WERI-Rb-1 (cell line): ENCODE measurements at regions not wholly inside any gene's neighbourhood (a gene's known extent, or its start where the extent isn't known, plus 50 kb on each side); places are given as distances from the start of the nearest gene placed in this dataset.

Experiments used
- DNase-seq: peaks from one replicate; pipeline ENCODE4 v3.0.0-alpha.2; 2020
- H3K27ac ChIP-seq: fragments of 250-450 bp; sonication (Bioruptor Pico); 2 replicates; pipeline ENCODE4 v1.5.1; 2020; ENCODE audit warnings: mild to moderate bottlenecking, moderate library complexity
- H3K27me3 ChIP-seq: fragments of 250-450 bp; sonication (Bioruptor Pico); 2 replicates; pipeline ENCODE4 v1.5.1; 2021; ENCODE audit warnings: mild to moderate bottlenecking, low read depth, moderate library complexity; ENCODE audit not compliant: insufficient read depth, severe bottlenecking
- H3K36me3 ChIP-seq: fragments of 250-450 bp; sonication (Bioruptor Pico); 2 replicates; pipeline ENCODE4 v1.5.1; 2020; ENCODE audit warnings: mild to moderate bottlenecking, moderate library complexity
- H3K4me3 ChIP-seq: 2 replicates; pipeline ENCODE4 v1.5.1; 2011; ENCODE audit warnings: low read depth, mild to moderate bottlenecking, control low read depth, low read length
- H3K9me3 ChIP-seq: fragments of 250-450 bp; sonication (Bioruptor Pico); 2 replicates; pipeline ENCODE4 v1.5.1; 2021; ENCODE audit warnings: mild to moderate bottlenecking, moderate library complexity; ENCODE audit not compliant: severe bottlenecking
- CTCF ChIP-seq: IDR thresholded peaks from 2 replicates; pipeline ENCODE4 v1.5.1; 2011; ENCODE audit warnings: low read depth, mild to moderate bottlenecking, control low read depth, inconsistent platforms, low read length

DNA sequence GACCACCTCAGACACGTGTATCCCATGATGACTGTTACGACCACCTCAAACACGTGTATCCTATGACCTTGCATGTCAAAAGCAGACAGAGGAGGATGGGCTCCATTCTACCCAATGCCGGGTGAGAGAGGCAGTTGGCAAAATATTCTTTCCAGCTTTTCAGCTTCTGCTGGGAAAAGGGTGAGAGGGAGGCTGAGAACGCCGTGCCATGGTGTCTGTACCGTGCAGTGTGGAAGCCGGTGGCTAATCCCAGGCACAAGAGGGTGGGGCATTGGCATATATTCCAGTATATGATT lies 1478.4 kb downstream of the TBC1D22A start:
- no peaks in the 10 kb centered on the region for H3K36me3 ChIP-seq
- no peak for TF ChIP-seq CTCF
- H3K27ac ChIP-seq, result no peak overlapping the region
- H3K4me3 ChIP-seq, result no peak overlapping the region
- no peaks in the 10 kb centered on the region for H3K27me3 ChIP-seq
- H3K9me3 ChIP-seq, result no peaks in the 10 kb centered on the region
- no peak for DNase-seq

- H3K9me3 ChIP-seq, result no peaks in the 10 kb centered on the region
- no peak for DNase-seq
Observed at GRCh38 chr22:48240148-48240934, 1477.9 kb downstream of the TBC1D22A start.

DNA sequence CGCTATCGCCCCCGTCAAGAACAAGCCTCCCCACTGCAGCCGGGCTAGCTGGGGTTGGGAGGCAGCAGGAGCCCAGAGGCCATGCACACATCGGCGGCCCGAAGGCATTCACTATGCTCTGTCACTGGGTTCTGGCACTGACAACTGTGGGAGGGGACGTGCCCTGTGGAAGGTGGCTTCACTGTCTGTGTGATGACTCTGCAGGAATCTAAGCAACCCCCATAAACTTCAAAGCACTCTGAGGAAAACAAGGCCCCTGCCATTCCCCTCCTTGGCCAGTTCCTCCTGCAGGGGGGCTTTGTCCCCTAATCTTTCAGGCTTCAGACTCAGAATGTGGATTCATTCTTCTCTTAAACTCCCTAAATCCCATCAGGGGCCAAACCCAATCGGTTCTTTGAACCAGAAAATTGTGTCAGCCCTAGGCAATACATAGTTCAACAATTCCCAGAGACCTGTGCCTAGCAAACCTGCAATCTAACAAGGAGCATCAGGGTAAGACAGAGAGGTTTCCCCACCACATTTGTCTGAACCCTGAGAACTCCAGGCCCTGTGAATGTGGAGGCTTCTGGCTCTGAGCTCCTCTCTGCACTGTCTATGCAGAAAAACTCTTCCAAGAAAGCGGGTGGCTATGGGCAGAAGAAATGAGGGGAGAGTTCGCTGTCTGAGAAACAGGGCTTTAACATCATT lies 1477.2 kb downstream of the TBC1D22A start:
- Histone ChIP-seq H3K9me3 (no peaks in the 10 kb centered on the region), H3K4me3 (no peak overlapping the region), H3K36me3 (no peaks in the 10 kb centered on the region), H3K27ac (no peak overlapping the region), H3K27me3 (no peaks in the 10 kb centered on the region)
- no peak for DNase-seq
- no peak for TF ChIP-seq CTCF

More at GRCh38 chr22:48240148-48240934, 1477.9 kb downstream of the TBC1D22A start:
- no peak for TF ChIP-seq CTCF
- no peaks in the 10 kb centered on the region for H3K36me3 ChIP-seq
- no peak overlapping the region for H3K27ac ChIP-seq
- no peaks in the 10 kb centered on the region for H3K27me3 ChIP-seq
- H3K4me3 ChIP-seq, result no peak overlapping the region

GRCh38 chr22:48238966-48239365 lies 1476.5 kb downstream of the TBC1D22A start:
- no peak for TF ChIP-seq CTCF
- no peak overlapping the region for H3K27ac ChIP-seq

DNA sequence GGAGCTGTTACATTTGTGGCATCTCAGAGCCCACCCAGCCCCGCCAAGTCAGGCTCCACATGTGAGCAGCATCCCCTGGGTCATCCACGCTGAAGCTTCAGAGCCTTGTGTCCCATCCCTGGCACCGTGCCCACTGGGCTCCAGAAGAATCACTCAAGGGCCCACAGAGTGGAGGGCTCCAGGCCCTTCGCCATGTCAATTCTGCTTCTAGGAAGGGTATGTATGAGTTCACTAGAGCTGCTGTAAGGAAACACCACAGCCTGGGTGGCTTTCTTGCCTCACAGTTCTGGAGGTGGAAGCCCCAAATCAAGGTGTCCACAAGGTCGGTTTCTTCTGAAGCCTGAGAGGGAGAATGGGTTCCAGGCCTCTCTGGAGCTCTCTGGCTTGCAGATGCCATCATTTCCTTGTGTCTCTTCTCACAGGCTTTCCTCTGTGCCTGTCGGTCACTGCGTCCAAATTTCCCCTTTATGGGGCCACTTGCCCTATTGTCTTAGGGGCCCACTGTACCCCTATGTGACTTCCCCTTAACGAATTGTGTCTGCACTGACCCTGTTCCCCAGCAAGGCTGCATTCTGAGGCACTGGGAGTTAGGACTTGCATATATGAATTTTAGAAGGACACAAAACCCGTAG lies 1476.0 kb downstream of the TBC1D22A start:
- Histone ChIP-seq H3K27me3 (no peaks in the 10 kb centered on the region), H3K27ac (no peak overlapping the region), H3K4me3 (no peak overlapping the region), H3K36me3 (no peaks in the 10 kb centered on the region), H3K9me3 (no peaks in the 10 kb centered on the region)
- no peak for DNase-seq
- TF ChIP-seq CTCF, result no peak

More at GRCh38 chr22:48238966-48239365, 1476.5 kb downstream of the TBC1D22A start:
- no peaks in the 10 kb centered on the region for H3K27me3 ChIP-seq
- H3K36me3 ChIP-seq, result no peaks in the 10 kb centered on the region
- no peaks in the 10 kb centered on the region for H3K9me3 ChIP-seq
- no peak for DNase-seq
- no peak overlapping the region for H3K4me3 ChIP-seq
